ENCODE measurements at regions not wholly inside any gene's neighbourhood (a gene's known extent, or its start where the extent isn't known, plus 50 kb on each side); places are given as distances from the start of the nearest gene placed in this dataset.
"Not testable (repeated sequence)": the region's sequence is repeated elsewhere in the genome, so short reads cannot be mapped to it uniquely, and the experiment has no call there.

GRCh38 chr7:92909686-92910475, 73.5 kb upstream of the CDK6 start:
- DNase-seq, result no peak

- no peak for DNase-seq
Measured at GRCh38 chr7:92904244-92905131, 68.1 kb upstream of the CDK6 start.

GRCh38 chr7:92898798-92899197, 62.4 kb upstream of the CDK6 start:
- no peak for DNase-seq

GRCh38 chr7:92894857-92895256, 58.5 kb upstream of the CDK6 start:
- DNase-seq, result not testable (repeated sequence)

GRCh38 chr7:92889081-92889480, 52.7 kb upstream of the CDK6 start:
- no peak for DNase-seq
